HG03469 (cell line): ENCODE measurements at regions not wholly inside any gene's neighbourhood (a gene's known extent, or its start where the extent isn't known, plus 50 kb on each side); places are given as distances from the start of the nearest gene placed in this dataset.

Experiments used
- ATAC-seq: cut with Tn5 transposase; IDR thresholded peaks from one replicate; pipeline ENCODE4 v1.9.1; 2021; ENCODE audit warnings: mild to moderate bottlenecking, moderate library complexity, moderate number of reproducible peaks; ENCODE audit not compliant: unreplicated experiment

GRCh38 chr15:37572401-37572800, 362.0 kb upstream of the TMCO5A start:
- ATAC-seq: no peak

GRCh38 chr15:37574985-37575384, 359.5 kb upstream of the TMCO5A start:
- ATAC-seq: no peak

GRCh38 chr15:37576952-37577351, 357.5 kb upstream of the TMCO5A start:
- no peak for ATAC-seq

- ATAC-seq: no peak
Observed at GRCh38 chr15:37581866-37582532, 352.4 kb upstream of the TMCO5A start.

DNA sequence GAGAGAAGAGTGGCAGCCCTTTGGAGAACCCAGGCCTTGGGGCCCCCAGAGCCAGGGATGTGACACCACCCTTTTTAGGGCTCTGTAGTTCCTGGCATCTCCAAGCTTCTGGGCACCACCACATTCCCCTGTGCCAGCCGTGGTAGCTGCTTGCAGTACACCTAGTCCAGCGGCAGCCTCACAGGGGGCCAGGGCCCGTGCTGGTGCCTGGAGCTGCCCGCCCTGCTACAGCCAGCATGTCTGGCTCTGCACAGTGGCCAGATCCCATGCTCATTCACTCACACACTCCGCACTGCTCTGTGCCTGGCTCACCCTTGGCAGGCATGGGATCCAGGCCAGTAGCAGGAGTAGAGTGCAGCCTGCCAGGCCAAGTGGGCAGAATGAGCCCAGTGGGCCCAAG, 351.6 kb upstream of the TMCO5A start:
- ATAC-seq: no peak

DNA sequence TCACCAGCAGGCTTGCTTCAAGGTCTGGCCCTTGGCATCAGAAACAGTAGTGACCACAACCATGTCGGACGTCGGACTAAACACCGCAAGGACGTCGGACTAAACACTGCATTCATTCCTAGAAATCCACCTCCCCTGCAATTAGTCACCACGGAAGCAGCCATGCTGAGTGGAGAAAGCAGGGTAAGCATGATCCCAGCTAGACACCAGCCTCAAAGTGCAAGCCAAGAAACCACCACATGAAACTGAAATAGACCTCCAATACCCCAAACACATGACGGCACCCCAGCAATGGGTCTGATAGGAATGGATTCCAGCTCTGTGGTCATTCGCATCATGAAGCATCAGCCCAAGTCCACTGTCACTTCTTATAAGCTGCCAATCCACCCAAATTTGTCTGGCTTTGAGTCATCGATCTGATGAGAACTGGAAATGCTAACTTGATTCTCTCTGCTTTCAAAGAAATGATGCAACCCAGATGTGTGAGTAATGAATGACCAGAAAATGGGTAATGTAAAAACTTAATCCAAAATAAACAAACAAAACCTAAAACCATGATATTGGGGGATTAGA, 348.3 kb upstream of the TMCO5A start:
- ATAC-seq: no peak

DNA sequence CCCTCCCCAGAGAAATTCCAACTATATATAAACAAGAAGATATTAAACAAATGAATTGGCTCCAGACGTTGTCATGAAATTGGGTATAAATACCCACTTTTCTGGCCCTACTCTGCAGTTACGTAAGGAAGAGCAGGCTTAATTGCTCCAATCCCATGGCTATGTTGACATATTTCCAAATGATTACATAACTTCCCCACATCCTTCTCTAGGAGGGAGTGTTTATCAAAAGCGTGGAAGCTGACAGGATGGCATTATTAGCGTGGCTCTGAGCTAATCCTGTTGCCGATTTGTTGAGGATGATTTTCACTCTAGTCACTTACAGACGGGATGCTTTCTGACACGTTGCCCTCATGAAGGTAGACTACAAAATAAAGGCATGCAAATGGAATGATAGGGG, 347.5 kb upstream of the TMCO5A start:
- no peak for ATAC-seq

DNA sequence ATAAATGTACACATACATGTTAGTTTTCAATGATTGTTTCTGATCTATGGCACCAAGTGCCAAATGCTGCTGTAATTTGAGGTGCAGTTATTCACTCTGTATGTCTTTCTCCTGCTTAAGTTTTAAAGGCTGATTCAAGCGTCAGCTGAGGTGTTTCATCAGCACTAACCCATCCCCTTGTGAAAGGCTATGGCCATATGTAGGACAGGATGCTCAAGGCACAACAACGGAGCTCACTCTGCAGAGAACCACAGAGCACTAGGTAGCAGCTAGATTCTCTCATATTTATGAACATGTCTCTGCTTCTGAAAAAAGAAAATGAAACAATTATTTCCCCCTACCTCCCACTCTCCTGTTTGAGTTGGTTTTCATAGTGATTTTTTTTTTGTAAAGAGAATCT, 340.0 kb upstream of the TMCO5A start:
- no peak for ATAC-seq

GRCh38 chr15:37595426-37595970, 338.9 kb upstream of the TMCO5A start:
- ATAC-seq: no peak

DNA sequence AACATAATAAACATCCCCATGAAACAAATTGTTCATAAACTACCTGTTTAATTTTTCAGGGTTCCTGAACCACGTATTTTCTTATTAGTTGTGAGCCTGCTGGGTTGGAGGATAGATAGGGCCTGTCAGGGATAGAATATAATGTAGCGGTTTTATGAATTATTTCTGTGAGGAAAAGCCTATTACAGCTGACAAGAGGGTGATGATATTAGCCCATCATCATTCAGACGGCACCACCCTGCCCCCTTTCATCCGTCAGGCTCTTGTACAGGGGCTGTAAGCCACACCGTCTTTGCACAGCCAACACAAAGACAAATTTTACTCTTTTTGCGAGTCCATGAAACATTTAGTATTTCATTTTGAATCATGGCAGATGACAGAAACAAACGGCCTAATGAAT, 335.3 kb upstream of the TMCO5A start:
- no peak for ATAC-seq

DNA sequence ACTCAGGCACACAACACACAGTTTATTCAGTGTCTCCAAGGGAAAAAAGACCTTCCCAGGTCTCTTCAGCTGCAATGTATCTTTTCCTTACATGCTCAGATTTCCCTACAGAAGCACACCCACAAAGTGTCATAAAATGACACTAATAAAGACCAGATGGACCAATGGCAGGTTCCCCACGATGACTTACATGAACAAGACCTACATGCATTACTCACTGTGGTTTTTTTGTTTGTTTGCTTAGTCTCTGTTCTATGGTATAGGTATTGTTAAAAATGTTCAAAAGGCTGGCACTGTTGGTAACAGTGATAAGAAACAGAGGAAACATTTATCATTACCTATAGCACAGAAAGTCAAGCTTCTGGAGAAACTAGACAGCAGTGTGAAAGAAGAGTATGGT, 318.2 kb upstream of the TMCO5A start:
- ATAC-seq: no peak

DNA sequence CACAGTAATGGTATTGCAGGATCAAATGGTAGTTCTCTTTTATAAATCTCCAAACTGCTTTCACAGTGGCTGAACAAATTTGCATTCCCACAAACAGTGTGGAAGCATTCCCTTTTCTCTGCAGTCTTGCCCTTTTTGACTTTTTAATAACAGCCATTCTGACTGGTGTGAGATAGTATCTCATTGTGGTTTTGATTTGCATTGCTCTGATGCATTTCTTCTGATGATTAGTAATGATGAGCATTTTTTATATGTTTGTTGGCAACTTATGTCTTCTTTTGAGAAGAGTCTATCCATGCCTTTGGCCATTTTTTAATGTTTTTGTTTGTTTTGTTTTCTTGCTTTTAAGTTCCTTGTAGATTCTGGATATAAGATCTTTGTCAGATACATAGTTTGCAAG, 316.1 kb upstream of the TMCO5A start:
- no peak for ATAC-seq

- ATAC-seq: no peak
Observed at GRCh38 chr15:37619358-37620042, 314.9 kb upstream of the TMCO5A start.

DNA sequence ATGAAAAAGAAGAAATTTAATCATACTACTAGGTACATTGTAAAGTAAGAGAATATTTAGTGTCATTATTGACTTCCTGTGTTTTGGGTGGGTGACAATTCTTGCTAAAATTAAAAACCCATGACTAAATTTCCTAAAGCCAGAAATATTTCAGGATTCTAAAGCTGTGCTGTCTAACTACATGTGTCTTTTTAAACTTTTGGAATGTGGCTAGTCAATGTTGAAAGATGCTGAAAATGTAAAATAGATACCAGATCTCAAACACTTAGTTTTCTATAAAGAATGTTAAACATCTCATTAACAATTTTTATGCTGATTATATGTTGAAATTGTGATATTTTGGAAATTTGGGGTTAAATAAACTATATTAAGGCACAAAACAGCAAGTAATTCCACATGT, 308.9 kb upstream of the TMCO5A start:
- ATAC-seq: no peak

- ATAC-seq: no peak
Observed at GRCh38 chr15:37628507-37628906, 305.9 kb upstream of the TMCO5A start.

DNA sequence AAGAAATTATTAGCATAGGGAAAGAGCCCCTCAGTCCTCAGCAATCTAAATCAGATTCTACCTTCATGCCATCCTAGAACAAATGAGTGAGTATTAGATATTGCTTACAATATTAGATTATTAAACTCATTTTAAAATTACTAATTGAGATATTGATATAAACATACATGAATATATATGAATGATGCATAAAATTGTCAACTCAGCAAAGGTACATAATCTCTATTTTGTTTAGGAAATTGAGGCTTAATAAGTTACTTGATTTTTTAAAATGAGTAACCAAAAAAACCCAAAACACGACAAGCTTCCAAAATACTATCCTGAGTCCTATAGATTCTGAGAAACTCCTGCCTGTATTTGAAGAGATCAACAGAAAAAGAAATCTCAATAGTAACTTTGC, 297.7 kb upstream of the TMCO5A start:
- ATAC-seq: no peak

DNA sequence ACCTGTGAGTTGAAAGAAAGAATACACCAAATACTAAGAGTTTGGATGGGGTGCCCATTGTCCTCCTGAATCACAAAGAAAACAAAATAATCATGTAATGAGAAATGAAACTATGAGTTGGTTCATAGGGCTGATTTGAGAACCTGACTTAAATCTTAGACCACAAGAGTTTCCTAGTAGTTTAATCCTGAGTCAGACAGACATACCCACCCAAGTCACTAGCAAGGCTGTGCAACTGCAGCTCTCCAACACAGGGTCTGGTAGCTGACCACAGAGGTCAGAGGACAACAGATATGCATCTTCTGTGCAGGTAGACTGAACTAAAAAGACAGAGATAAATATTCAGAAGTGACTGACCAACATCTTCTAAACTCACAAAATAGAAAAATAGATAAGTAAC, 296.3 kb upstream of the TMCO5A start:
- no peak for ATAC-seq

GRCh38 chr15:37638691-37639090, 295.7 kb upstream of the TMCO5A start:
- ATAC-seq: no peak

DNA sequence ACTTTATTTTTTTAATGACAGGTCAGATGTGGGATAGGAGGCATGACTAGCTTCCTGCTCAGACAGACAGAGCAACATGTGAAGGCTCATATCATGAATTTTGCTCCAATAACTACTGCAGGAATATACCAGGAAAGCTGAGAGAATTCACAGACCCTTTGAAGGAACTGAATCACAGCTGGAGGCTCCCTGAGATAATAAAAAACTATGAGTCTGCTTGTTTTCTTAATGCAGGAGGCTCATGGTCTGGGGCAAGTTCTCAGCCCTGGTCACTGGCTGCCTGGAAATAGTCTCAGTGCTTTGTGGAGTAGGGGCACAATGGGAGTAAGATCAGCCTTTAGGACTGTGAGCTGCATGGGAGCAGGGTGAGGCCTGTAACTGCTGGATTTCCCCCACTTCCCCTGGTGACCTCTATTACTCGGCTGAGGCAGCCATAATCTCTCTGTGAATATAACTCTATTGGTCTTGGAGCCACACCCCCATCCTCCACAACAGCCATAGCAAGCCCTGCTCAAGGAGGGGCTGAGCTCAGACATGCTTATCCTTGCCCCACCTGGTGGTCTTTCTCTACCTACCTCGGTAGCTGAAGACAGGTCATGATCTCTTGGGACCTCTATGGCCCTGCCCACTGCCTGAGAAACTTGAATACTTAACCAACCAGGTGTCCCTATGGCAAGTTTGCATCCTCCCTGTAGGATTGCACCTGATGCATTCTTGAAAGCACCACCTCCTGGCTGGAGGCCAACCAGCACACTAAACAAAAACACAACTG, 281.6 kb upstream of the TMCO5A start:
- no peak for ATAC-seq

DNA sequence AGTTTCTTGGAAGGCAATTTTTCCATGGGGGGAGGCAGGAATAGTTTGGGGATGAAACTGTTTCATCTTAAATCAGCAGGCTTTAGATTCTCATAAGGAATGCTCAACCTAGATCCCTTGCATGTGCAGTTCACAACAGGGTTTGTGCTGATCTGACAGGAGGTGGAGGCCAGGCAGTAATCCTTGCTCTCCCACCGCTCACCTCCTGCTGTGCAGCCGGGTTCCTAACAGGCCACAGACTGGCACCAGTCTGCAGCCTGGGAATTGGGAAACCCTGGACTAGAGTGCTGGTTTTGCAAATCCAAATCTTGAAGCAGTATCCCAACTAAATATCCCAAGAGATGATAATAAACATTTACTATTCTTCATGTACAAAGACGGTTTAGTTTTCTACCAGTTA, 256.3 kb upstream of the TMCO5A start:
- no peak for ATAC-seq

GRCh38 chr15:37679627-37680026, 254.8 kb upstream of the TMCO5A start:
- no peak for ATAC-seq
